ENCODE measurements at regions not wholly inside any gene's neighbourhood (a gene's known extent, or its start where the extent isn't known, plus 50 kb on each side); places are given as distances from the start of the nearest gene placed in this dataset.

DNA sequence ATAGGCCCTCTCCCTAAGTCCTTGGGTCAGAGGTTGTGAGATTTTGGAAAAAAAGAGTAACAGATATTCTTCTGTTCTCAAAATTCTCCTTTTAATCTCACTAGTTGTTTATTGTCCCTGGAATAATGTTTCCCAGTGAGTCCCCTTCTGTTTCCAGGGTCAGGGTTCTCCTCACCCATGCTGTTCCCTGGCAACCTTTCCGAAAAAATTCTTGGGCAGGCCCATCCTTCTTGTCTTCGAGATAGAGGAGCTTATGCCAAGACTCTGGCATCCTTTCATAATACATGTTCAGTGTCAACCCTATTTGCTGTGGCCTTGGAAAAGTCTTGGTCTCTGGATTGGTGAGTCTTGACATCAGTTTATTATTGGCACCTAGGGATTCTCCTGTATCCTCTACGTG is 212.4 kb upstream of the FAR2 start:
- Histone ChIP-seq H3K4me3 (no peak overlapping the region), H3K36me3 (ENCODE audit: low read depth) (no peaks in the 10 kb centered on the region), H3K4me1 (ENCODE audit: low read depth) (no peaks in the 10 kb centered on the region), H3K9me3 (no peaks in the 10 kb centered on the region)
- no peak for DNase-seq
- ATAC-seq = no peak
- intact Hi-C loops (cut with DNase I, micrococcal nuclease) = no loop called here
- TF ChIP-seq, protein P1, sequence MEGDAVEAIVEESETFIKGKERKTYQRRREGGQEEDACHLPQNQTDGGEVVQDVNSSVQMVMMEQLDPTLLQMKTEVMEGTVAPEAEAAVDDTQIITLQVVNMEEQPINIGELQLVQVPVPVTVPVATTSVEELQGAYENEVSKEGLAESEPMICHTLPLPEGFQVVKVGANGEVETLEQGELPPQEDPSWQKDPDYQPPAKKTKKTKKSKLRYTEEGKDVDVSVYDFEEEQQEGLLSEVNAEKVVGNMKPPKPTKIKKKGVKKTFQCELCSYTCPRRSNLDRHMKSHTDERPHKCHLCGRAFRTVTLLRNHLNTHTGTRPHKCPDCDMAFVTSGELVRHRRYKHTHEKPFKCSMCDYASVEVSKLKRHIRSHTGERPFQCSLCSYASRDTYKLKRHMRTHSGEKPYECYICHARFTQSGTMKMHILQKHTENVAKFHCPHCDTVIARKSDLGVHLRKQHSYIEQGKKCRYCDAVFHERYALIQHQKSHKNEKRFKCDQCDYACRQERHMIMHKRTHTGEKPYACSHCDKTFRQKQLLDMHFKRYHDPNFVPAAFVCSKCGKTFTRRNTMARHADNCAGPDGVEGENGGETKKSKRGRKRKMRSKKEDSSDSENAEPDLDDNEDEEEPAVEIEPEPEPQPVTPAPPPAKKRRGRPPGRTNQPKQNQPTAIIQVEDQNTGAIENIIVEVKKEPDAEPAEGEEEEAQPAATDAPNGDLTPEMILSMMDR (IDR thresholded peaks at IDR 0.05) = no peak

DNA sequence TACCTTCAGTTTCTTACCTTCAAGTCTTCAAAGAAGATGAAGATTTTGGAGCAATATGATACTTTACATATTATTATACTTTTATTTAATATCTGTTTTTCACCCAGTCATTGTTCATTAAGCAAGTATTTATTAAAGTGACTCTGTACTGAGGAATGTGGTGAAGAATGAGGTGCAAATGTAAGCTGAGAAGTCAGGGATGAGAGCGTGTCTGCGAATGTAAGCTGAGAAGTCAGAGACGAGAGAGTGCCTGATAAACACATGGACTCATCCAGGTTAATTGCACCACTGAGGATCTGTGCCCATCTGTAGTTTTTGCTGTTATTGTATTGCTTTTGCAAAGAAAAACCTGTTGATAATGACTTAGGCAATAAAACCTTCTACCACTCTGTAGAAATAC is 211.9 kb upstream of the FAR2 start:
- TF ChIP-seq, protein P1 (IDR thresholded peaks at IDR 0.05) = no peak
- DNase-seq (no peak), ATAC-seq (no peak)
- Histone ChIP-seq H3K36me3 (ENCODE audit: low read depth) (no peaks in the 10 kb centered on the region), H3K4me1 (ENCODE audit: low read depth) (no peaks in the 10 kb centered on the region), H3K9me3 (no peaks in the 10 kb centered on the region), H3K4me3 (no peak overlapping the region)
- intact Hi-C loops (cut with DNase I, micrococcal nuclease) = no loop called here

DNA sequence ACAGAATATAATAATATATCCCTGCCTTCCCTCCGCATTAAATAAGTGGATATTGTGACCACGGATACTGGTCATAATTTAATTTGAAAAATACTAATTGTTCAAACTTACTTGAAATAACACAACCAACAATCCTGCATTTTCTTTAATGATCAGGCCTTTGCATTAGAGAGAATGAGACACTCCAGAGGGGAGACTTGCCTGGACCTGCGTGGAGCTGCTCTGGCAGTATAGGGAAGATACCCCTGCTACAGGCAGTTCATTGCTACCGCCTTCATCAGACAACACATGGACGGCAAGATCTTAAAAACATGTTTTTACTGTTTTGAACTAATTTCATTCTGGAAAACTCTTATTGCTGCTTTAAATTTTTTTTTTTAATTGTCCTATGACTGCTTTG is 211.0 kb upstream of the FAR2 start:
- H3K9me3 ChIP-seq = no peaks in the 10 kb centered on the region
- no peak for DNase-seq
- TF ChIP-seq, protein P1 (IDR thresholded peaks at IDR 0.05) = no peak
- H3K4me3 ChIP-seq = no peak overlapping the region
- H3K36me3 ChIP-seq (ENCODE audit: low read depth) = no peaks in the 10 kb centered on the region
- ATAC-seq = no peak
- intact Hi-C loops (cut with DNase I, micrococcal nuclease) = no loop called here
- no peaks in the 10 kb centered on the region for H3K4me1 ChIP-seq (ENCODE audit: low read depth)

DNA sequence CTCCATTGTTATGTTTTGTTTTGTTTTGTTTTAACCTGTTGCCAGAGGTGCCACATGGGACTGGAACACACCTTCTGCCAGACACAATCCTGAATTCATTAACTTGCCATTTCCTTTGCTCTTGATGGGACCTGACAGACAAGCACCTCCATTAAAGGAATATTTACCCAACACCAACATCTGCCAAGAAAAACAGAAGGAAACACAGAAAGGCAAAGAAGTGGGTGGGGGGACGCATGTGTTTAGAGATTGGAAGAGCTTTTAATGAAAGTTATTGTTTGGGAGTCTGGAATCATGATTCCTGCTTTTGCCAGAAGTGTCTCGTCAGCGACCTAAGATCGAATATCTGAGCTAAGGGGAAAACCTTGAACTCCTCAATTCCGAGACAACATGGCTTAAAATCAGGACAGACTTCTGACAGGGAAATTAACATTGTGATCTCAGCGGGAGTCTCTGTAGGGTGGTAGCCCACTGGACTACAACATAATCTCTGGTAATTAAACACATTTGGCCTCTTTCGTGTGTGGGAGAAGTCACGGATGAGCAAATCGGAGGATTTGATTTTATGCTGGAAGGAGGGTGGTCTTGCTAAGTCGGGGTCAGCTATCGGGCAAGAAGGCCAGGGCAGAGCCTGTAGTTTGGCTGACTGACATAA is 210.4 kb upstream of the FAR2 start:
- ATAC-seq (no peak), DNase-seq (no peak)
- intact Hi-C loops (cut with DNase I, micrococcal nuclease) = no loop called here
- TF ChIP-seq, protein P1 (IDR thresholded peaks at IDR 0.05) = no peak
- H3K4me1 ChIP-seq (ENCODE audit: low read depth) = no peaks in the 10 kb centered on the region
- H3K9me3 ChIP-seq = no peaks in the 10 kb centered on the region
- H3K4me3 ChIP-seq = no peak overlapping the region
- no peaks in the 10 kb centered on the region for H3K36me3 ChIP-seq (ENCODE audit: low read depth)

- DNase-seq = no peak
- TF ChIP-seq, protein P1 (IDR thresholded peaks at IDR 0.05) = no peak
- Histone ChIP-seq H3K36me3 (ENCODE audit: low read depth) (no peaks in the 10 kb centered on the region), H3K4me1 (ENCODE audit: low read depth) (no peaks in the 10 kb centered on the region), H3K4me3 (no peak overlapping the region), H3K9me3 (no peaks in the 10 kb centered on the region)
- intact Hi-C loops (cut with DNase I, micrococcal nuclease) = no loop called here
- ATAC-seq = no peak
Observed at GRCh38 chr12:28939427-28939826, 209.7 kb upstream of the FAR2 start.

- no peaks in the 10 kb centered on the region for H3K9me3 ChIP-seq
- no peak overlapping the region for H3K4me3 ChIP-seq
- no peak for DNase-seq
- H3K4me1 ChIP-seq (ENCODE audit: low read depth) = no peaks in the 10 kb centered on the region
- TF ChIP-seq, protein P1 (IDR thresholded peaks at IDR 0.05) = no peak
- intact Hi-C loops (cut with DNase I, micrococcal nuclease) = no loop called here
- ATAC-seq = no peak
- H3K36me3 ChIP-seq (ENCODE audit: low read depth) = no peaks in the 10 kb centered on the region
Observed at GRCh38 chr12:28941248-28941647, 207.8 kb upstream of the FAR2 start.

All from mucosa of descending colon (tissue), 3 donors.